ENCODE measurements at regions not wholly inside any gene's neighbourhood (a gene's known extent, or its start where the extent isn't known, plus 50 kb on each side); places are given as distances from the start of the nearest gene placed in this dataset.
"Not testable (repeated sequence)": the region's sequence is repeated elsewhere in the genome, so short reads cannot be mapped to it uniquely, and the experiment has no call there.

- H3K9me3 Mint-ChIP-seq; H3K36me3 Mint-ChIP-seq (ENCODE audit: low read depth); intact Hi-C loops (cut with micrococcal nuclease); H3K27me3 Mint-ChIP-seq (ENCODE audit: low read depth); DNase-seq; H3K27ac Mint-ChIP-seq; H3K4me1 Mint-ChIP-seq (ENCODE audit: low read depth); H3K4me3 Mint-ChIP-seq; CTCF ChIA-PET: not testable (repeated sequence)
These were observed 1825.5 kb upstream of the TPTE start for GRCh38 chr21:8695889-8696288.

- H3K4me1 Mint-ChIP-seq (ENCODE audit: low read depth); H3K27me3 Mint-ChIP-seq (ENCODE audit: low read depth); CTCF ChIA-PET; H3K4me3 Mint-ChIP-seq; intact Hi-C loops (cut with micrococcal nuclease); H3K36me3 Mint-ChIP-seq (ENCODE audit: low read depth); H3K27ac Mint-ChIP-seq; H3K9me3 Mint-ChIP-seq: not testable (repeated sequence)
- DNase-seq: peak; percentile 6
These were observed 1820.1 kb upstream of the TPTE start for GRCh38 chr21:8701297-8701696.

DNA sequence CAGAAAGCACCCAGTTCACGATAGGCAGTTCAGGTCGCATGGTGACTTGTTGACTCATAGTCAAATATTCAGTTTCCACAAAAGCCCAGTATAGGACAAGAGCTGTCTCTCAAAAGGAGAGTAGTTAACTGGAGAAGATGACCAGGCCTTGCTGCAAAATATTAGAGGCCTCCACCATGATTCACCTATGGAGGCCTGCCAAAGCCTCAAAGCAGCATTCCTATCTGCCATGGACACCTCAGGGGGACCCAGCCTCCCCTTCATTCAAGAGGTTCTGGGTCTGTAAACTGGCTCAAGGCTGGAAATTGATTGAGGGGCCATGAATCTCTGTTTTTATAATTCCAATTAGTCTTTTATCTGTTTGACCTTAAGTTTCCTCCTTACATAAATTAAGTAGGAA, 1815.6 kb upstream of the TPTE start:
- H3K4me1 Mint-ChIP-seq (ENCODE audit: low read depth); H3K36me3 Mint-ChIP-seq (ENCODE audit: low read depth); H3K9me3 Mint-ChIP-seq; H3K27ac Mint-ChIP-seq; intact Hi-C loops (cut with micrococcal nuclease); H3K4me3 Mint-ChIP-seq; CTCF ChIA-PET; H3K27me3 Mint-ChIP-seq (ENCODE audit: low read depth); DNase-seq: not testable (repeated sequence)
